ENCODE measurements at regions not wholly inside any gene's neighbourhood (a gene's known extent, or its start where the extent isn't known, plus 50 kb on each side); places are given as distances from the start of the nearest gene placed in this dataset.
"Not testable (repeated sequence)": the region's sequence is repeated elsewhere in the genome, so short reads cannot be mapped to it uniquely, and the experiment has no call there.

GRCh38 chr5:135776457-135776856, 58.0 kb upstream of the SLC25A48 start:
- no peak for DNase-seq (ENCODE audit: low spot score)

- no peak for DNase-seq (ENCODE audit: low spot score)
Measured at GRCh38 chr5:135761746-135762145, 72.7 kb upstream of the SLC25A48 start.

- DNase-seq (ENCODE audit: low spot score), result no peak
Measured at GRCh38 chr5:135759149-135759784, 75.2 kb upstream of the SLC25A48 start.

GRCh38 chr5:135753990-135754389, 80.5 kb upstream of the SLC25A48 start:
- no peak for DNase-seq (ENCODE audit: low spot score)

- no peak for DNase-seq (ENCODE audit: low spot score)
Measured at GRCh38 chr5:135750506-135750905, 84.0 kb upstream of the SLC25A48 start.

- DNase-seq (ENCODE audit: low spot score), result no peak
Measured at GRCh38 chr5:135747824-135748223, 86.6 kb upstream of the SLC25A48 start.

- DNase-seq (ENCODE audit: low spot score), result no peak
Measured at GRCh38 chr5:135745897-135746500, 88.5 kb upstream of the SLC25A48 start.

GRCh38 chr5:135743705-135744411, 90.6 kb upstream of the SLC25A48 start:
- no peak for DNase-seq (ENCODE audit: low spot score)

- DNase-seq (ENCODE audit: low spot score), result no peak
Measured at GRCh38 chr5:135743181-135743580, 91.3 kb upstream of the SLC25A48 start.

GRCh38 chr5:135742240-135742639, 92.2 kb upstream of the SLC25A48 start:
- not testable (repeated sequence) for DNase-seq (ENCODE audit: low spot score)

GRCh38 chr5:135741040-135741439, 93.4 kb upstream of the SLC25A48 start:
- DNase-seq (ENCODE audit: low spot score), result no peak

GRCh38 chr5:135740475-135740874, 94.0 kb upstream of the SLC25A48 start:
- DNase-seq (ENCODE audit: low spot score), result peak; percentile 20

- DNase-seq (ENCODE audit: low spot score), result no peak
Measured at GRCh38 chr5:135739383-135739981, 95.0 kb upstream of the SLC25A48 start.

GRCh38 chr5:135738564-135738875, 95.9 kb upstream of the SLC25A48 start:
- DNase-seq (ENCODE audit: low spot score), result no peak

GRCh38 chr5:135737701-135738563, 96.5 kb upstream of the SLC25A48 start:
- DNase-seq (ENCODE audit: low spot score), result no peak

GRCh38 chr5:135736952-135737351, 97.5 kb upstream of the SLC25A48 start:
- not testable (repeated sequence) for DNase-seq (ENCODE audit: low spot score)

GRCh38 chr5:135735831-135736230, 98.6 kb upstream of the SLC25A48 start:
- DNase-seq (ENCODE audit: low spot score), result no peak

GRCh38 chr5:135734956-135735355, 99.5 kb upstream of the SLC25A48 start:
- not testable (repeated sequence) for DNase-seq (ENCODE audit: low spot score)

GRCh38 chr5:135731034-135731433, 103.4 kb upstream of the SLC25A48 start:
- DNase-seq (ENCODE audit: low spot score), result not testable (repeated sequence)

- DNase-seq (ENCODE audit: low spot score), result not testable (repeated sequence)
Measured at GRCh38 chr5:135730161-135730560, 104.3 kb upstream of the SLC25A48 start.

- DNase-seq (ENCODE audit: low spot score), result peak; percentile 33
Measured at GRCh38 chr5:135729321-135729786, 105.1 kb upstream of the SLC25A48 start.

GRCh38 chr5:135724617-135725016, 109.8 kb upstream of the SLC25A48 start:
- no peak for DNase-seq (ENCODE audit: low spot score)
